ENCODE measurements at regions not wholly inside any gene's neighbourhood (a gene's known extent, or its start where the extent isn't known, plus 50 kb on each side); places are given as distances from the start of the nearest gene placed in this dataset.
A peak's percentile ranks its signal among the peaks of the same experiment; 100 is the strongest.

DNA sequence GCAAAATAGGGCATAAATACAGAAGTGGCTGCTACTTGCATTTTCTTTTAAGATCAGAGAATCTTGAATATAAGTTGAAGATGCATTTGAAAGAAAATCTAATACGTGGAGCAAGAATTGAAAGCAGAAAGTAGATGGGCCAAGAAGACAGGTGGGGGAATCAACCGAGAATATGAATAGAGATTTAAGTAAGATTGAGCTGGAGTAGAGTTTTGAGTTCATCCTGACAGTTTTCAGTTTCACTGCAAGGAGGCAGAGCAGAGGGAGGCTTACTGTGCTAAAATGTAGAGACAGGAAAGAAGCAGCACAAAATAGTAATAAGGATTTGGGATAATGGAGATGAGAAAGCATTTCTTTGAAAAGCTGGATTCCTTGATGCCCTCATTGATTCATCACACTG is 214.5 kb downstream of the GJA1 start:
- TF ChIP-seq FOXP2 (optimal IDR thresholded peaks at IDR 0.05; ENCODE audit: borderline replicate concordance, extremely low read depth, extremely low read length, insufficient read depth) (no peak), TAF1 (IDR thresholded peaks at IDR 0.05; ENCODE audit: borderline replicate concordance, insufficient read depth, low read length) (no peak), POLR2AphosphoS5 (IDR thresholded peaks at IDR 0.05; ENCODE audit: low read depth, low read length) (no peak), SIN3A (IDR thresholded peaks at IDR 0.05; ENCODE audit: borderline replicate concordance, insufficient read depth, low read length) (no peak), REST (IDR thresholded peaks at IDR 0.05; ENCODE audit: insufficient read depth in 1 of 2, low read depth in 2 of 2, low read length in 2 of 2) (no peak)

DNA sequence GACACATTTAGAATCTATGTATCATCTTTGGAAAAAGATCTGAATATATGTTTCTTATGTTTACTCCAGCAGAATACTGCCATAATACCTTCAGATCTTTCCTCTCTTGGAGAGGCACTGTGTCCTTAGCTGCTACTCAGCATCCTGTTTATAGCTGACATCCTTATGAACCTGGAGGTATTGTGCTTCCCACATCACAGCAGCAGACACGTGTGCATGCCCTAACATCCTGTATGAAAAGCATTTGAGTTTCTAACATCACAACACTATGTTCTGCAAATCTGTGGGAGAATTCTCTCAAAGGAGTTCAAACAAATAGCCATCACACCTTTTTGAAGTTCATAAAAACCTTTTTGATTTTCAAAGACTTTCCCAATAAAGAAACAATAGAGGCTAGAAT is 216.0 kb downstream of the GJA1 start:
- TF ChIP-seq FOXP2 (optimal IDR thresholded peaks at IDR 0.05; ENCODE audit: borderline replicate concordance, extremely low read depth, extremely low read length, insufficient read depth), result peak; percentile 91
- no peak for TF ChIP-seq POLR2AphosphoS5 (IDR thresholded peaks at IDR 0.05; ENCODE audit: low read depth, low read length)

GRCh38 chr6:121652223-121652622 is 216.8 kb downstream of the GJA1 start:
- TF ChIP-seq POLR2AphosphoS5 (IDR thresholded peaks at IDR 0.05; ENCODE audit: low read depth, low read length) (no peak), FOXP2 (optimal IDR thresholded peaks at IDR 0.05; ENCODE audit: borderline replicate concordance, extremely low read depth, extremely low read length, insufficient read depth) (no peak), SIN3A (IDR thresholded peaks at IDR 0.05; ENCODE audit: borderline replicate concordance, insufficient read depth, low read length) (no peak), REST (IDR thresholded peaks at IDR 0.05; ENCODE audit: insufficient read depth in 1 of 2, low read depth in 2 of 2, low read length in 2 of 2) (no peak), TAF1 (IDR thresholded peaks at IDR 0.05; ENCODE audit: borderline replicate concordance, insufficient read depth, low read length) (no peak)

DNA sequence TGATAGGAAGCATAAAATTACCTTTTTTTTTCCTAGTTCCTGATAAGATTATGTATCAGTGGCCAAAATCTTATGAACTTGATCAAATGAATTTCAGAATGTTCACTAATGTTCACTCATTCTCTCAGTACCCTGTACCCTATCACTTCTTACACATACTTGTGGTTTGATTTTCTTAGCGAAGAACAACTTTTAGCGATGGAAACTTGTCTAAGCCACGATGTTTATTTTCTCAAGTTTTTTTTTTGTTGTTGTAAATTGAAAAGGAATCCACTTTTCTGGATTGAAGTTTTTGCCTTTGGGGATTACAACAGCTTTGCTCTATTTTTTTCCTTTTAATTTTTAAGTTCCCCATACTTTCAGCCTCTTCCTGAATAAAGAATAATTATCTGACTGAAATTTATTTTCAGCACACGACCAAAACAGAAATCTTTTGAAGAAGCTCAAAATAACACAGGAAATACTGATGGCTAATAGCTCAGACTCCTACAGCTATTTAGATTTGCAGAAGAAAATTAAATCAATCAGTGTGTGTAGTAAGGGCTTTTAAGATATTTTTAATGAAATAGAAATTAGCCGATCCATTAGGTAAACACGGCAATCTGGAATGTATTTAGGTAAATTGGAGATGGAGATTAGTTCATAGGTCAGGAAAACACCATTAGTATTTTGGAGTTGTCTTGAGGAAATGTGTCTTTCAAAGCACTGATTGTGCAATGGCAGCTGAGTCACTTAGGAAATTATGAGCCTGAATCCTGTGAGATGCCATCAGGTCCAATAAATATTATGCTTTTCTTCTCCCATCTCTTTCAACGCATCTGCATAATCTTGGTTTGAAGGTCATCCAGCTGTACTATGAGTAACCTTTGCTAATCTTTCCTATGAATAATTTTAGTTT is 217.5 kb downstream of the GJA1 start:
- TF ChIP-seq FOXP2 (optimal IDR thresholded peaks at IDR 0.05; ENCODE audit: borderline replicate concordance, extremely low read depth, extremely low read length, insufficient read depth) (no peak), TAF1 (IDR thresholded peaks at IDR 0.05; ENCODE audit: borderline replicate concordance, insufficient read depth, low read length) (peak; percentile 18; the same call in 1 of the 2 replicates), REST (IDR thresholded peaks at IDR 0.05; ENCODE audit: insufficient read depth in 1 of 2, low read depth in 2 of 2, low read length in 2 of 2) (peak in 1 of 2 experiments; percentile 47; a peak in 1 of 4 replicates), SIN3A (IDR thresholded peaks at IDR 0.05; ENCODE audit: borderline replicate concordance, insufficient read depth, low read length) (peak; percentile 64; the same call in 1 of the 2 replicates), POLR2AphosphoS5 (IDR thresholded peaks at IDR 0.05; ENCODE audit: low read depth, low read length) (peak; percentile 65; the same call in 1 of the 2 replicates)

DNA sequence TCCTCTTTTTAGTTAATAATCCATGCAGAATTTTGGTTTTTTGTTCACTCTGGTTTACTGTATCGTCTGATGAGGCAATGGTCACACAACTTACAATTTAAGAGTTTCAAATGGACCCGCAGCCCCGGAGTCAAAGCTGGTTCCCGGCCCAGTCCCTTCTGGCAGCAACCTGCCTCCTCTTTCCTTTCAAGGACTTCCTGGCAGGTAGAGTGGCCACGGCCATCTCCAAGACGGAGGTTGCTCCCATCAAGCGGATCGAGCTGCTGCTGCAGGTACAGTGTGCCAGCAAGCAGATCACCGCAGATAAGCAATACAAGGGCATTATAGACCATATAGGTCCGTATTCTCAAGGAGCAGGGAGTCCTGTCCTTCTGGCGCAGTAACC is 218.2 kb downstream of the GJA1 start:
- no peak for TF ChIP-seq FOXP2 (optimal IDR thresholded peaks at IDR 0.05; ENCODE audit: borderline replicate concordance, extremely low read depth, extremely low read length, insufficient read depth)
- no peak for TF ChIP-seq SIN3A (IDR thresholded peaks at IDR 0.05; ENCODE audit: borderline replicate concordance, insufficient read depth, low read length)
- no peak for TF ChIP-seq POLR2AphosphoS5 (IDR thresholded peaks at IDR 0.05; ENCODE audit: low read depth, low read length)
- TF ChIP-seq REST (IDR thresholded peaks at IDR 0.05; ENCODE audit: insufficient read depth in 1 of 2, low read depth in 2 of 2, low read length in 2 of 2), result no peak
- TF ChIP-seq TAF1 (IDR thresholded peaks at IDR 0.05; ENCODE audit: borderline replicate concordance, insufficient read depth, low read length), result no peak

All from PFSK-1 (cell line).